NCI-H187 (cell line): ENCODE measurements at regions not wholly inside any gene's neighbourhood (a gene's known extent, or its start where the extent isn't known, plus 50 kb on each side); places are given as distances from the start of the nearest gene placed in this dataset.

ENCODE experiments used
- DNase-seq, 2 experiments: peaks; one replicate each; lab custom pipeline; 2025; lab: John Stamatoyannopoulos, UW

DNA sequence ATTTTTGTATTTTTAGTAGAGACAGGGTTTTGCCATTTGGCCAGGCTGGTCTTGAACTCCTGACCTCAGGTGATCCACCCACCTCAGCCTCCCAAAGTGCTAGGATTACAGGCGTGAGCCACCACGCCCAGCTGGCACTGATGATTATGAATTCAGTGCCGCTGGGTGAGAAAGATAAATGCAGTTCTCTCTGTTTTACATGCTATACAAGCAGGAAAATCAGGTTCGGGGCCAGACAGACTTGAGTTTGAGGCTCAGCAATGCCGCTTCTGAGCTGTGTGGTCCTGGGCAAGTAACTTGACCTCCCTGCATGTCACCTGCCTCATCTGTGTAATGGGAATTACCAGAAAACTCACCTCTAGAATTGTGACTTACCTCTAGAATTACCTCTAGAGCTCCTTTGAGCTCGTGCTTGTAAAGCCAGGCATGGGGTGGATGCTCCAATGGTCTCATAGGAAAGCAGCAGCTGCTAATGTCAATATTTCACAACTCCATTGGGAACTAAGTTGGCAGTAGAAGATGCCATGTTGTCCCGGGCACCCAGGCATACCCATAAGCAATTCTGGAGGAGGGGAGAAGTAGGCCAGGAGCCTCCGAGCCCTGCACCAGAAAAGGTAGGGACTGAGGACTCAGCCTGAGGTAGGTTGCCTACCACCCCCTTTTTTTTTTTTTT is 119.8 kb upstream of the SLC25A33 start:
- DNase-seq: no peak

DNA sequence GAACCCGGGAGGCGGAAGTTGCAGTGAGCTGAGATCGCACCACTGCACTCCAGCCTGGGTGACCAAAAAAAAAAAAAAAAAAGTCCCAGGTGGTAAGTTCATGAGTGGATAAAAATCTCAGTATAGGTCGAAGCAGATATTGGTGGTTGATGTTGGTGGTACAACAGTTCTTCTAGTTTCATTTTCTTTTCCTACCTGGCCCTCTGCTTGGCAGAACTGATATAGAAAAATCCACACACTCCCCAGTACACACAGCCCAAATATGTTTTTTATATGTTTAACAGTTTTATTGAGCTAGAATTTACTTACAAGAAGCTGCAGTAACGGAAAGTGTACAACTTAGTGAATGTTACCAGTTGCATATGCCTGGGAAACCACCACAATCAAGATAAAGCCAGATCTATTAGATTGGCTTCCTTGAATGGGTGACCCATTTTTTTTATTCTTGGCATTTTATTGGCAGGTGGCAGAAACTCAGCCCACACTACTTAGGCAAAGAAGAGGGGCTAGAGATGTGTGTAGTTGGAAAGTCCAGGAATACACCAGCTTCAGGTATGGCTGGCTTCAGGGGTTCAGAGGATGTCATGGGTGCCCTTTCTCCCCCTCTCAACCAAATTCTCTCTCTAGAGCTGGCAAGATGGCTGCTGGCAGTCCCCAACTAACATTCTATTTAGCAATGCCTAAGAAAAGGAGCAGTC is 118.3 kb upstream of the SLC25A33 start:
- DNase-seq: no peak

DNA sequence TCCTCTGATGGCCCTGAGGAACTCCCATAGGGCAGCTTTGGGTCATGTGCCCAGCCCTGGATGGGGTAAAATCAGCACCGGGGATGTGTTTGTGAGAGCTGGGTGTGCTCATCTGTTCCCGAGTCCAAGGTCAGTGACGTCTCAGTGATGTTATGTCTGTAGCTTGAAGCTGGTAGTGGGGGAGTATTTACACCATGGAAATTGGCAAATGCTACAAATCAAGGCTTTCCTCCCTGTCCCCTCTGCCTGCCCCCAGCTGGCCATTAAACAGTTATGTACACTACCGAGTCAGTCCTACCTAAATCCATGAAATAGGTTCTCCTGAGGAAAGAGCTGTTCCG is 117.8 kb upstream of the SLC25A33 start:
- DNase-seq: no peak

DNA sequence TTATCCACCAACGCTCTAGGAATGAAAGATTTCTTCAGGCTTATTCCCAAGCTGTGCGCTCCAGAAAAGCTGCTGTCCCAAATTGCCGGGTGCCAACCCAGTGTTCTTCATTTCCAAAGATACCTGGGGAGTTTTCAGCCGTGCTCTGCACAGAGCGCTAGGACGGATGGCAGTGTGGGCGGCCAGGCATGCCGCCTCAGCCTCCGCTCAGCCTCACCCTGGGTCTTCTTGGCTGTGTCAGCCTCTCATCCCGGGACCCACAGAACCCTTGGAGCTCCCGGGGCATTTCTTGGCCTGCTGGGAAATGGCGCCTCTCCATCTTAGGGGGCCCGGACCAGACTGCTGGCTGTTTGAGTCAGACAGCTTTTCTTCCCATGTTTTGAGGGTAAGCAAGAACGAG is 116.9 kb upstream of the SLC25A33 start:
- DNase-seq: no peak

DNA sequence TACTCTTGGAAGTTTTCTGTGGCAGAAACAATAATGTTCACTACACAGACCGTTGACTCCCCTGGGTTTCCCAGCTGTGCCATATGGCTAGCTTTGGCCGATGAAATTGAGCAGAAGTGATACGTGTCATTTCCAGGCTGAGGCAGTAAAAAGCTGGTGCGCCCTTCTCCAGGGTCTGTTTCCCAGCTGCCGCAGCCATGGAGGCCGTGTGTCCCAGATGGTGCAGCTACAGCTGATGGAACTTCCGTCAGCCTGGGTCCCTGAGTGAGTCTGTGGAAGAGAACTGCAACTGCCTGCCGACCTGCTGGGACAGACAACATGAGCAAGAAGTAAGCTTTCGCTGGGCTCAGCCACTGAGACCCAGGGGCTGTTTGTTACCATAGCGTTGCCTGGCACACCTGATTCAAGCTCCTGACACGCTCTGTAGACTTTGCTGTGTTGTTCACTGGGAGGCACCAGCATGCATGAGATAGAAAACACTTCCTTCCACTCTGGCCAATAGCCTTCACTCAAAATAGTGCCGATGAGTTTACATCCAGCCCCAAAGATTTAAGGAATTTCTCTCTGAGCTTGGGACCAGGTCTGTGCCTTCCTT is 116.3 kb upstream of the SLC25A33 start:
- no peak for DNase-seq

DNA sequence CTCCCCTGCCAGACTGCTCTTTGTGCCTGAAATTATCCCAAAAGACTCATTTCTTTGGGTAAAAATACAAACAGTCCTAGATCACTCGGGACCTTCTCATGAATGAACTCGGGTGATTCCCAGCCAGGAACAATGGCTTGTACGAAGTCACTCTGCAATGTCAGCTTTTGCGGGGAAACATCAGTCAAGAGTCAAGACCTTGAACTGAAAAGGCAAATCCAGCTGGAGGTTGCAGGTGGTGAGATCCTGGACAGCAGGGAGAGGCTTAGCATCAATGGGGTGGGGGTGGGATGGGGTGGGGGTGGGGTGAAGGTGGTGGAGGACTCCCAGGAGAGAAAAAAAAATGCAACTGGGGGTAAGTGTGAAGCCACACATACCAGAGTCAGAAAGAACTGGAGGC is 115.0 kb upstream of the SLC25A33 start:
- no peak for DNase-seq

DNA sequence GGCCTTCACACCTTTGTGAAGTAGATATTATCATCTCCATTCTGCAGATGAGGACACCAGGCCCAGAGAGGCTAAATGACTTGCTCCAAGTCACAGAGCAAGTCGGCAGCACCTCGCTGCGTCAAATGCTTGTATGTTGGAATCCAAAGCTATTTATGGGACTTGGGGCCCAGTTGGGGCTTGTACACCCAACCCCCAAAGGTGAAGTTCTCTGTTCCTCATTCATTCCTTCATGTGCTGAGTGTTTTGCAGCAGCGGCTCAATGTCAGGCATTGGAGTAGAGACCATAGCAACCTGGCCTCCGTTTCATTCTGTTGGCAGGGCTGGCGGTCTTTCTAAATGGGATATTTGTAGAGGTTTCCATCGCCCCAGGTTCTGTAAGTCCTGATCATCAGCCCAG is 113.4 kb upstream of the SLC25A33 start:
- DNase-seq: no peak

DNA sequence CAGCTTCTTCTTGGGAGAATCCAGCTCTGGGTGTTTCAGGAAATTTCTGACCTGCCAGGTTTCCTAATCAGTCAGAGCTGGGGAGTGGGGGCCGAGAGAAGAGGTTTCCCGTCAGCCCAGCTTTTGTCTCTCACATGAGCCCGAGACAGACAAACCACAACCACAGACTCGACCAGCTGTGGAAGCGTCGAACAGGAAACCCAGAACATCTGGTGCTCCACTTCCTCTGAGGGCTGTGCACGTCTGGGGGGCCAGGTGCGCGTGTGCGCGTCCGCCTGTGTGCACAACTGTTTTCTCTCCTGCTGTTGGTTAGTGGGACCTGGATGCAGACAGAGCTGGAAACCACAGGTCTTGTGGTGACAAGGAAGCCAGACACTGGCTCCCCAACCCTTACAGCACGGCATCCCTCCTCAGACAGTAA is 113.0 kb upstream of the SLC25A33 start:
- no peak for DNase-seq

DNA sequence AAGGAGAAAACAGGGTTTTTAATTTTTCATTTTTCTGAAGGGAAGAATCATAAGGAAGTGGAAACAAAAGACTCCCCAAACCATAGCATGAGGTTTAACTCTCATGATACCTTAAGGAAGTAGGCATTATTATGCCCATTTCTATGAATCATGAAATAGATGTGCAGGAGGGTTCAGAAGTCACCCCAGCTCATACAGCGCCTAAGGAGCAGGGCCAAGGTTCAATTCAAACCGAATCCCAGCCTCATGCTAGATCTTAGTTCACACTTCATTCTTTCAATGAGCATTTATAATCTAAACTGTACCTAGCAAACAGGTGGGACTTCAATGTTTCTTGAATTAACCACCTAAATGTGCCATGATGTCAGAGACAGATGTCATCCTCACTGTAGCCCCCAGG is 111.9 kb upstream of the SLC25A33 start:
- DNase-seq: no peak

DNA sequence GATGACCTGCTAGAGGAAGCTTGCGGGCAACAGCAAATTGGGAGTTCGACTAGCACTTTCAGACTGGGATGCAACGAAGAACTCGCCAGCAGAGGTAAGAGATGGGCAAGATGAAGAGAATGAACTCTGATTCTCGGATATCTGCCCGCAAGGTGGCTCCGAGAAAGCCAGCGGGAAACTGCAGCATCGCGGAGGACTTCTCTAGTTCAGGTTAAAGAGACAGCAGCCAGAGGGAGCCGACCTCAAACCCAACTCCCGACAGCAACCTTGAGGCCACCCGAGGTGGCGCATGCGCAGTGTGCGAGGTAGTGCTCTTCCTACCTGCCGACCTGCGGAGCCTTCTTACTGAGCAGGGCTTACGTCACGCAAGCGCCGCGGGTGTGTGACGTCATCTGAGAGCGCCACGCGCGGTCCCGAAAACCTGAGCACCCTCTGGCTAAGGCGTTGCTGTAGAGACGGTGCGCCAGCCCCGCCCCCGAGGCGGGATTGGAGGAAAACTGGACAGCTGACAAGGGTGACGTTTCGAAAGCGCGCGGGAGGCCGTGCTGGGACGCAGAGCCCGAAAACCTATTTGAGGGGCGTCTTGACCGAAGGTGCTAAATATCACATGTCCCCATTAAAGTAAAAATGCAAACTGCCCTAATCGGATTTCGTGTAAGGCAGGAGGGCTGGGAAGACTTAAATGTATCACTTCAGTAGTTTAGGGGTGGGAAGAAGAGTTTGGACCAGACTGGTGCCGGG is 110.5 kb upstream of the SLC25A33 start:
- DNase-seq: peak; percentile 99

DNA sequence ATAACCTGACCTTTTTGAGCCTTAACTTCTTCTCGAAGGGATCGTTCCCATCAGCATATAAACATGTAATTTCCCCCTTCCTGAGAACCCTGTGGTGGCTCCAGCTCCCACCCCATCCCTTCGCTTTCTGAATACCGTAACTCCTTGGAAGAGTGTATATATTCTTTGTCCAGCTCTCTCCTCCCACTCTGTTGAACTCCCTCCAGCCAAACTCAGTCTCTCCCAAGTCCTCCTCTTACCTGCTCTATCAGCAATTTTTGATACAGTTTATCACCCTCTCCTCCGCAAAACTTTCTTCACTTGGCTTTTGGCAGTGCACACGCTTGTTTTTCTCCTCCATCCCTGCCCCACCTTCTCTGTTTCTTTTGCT is 109.9 kb upstream of the SLC25A33 start:
- DNase-seq: no peak

DNA sequence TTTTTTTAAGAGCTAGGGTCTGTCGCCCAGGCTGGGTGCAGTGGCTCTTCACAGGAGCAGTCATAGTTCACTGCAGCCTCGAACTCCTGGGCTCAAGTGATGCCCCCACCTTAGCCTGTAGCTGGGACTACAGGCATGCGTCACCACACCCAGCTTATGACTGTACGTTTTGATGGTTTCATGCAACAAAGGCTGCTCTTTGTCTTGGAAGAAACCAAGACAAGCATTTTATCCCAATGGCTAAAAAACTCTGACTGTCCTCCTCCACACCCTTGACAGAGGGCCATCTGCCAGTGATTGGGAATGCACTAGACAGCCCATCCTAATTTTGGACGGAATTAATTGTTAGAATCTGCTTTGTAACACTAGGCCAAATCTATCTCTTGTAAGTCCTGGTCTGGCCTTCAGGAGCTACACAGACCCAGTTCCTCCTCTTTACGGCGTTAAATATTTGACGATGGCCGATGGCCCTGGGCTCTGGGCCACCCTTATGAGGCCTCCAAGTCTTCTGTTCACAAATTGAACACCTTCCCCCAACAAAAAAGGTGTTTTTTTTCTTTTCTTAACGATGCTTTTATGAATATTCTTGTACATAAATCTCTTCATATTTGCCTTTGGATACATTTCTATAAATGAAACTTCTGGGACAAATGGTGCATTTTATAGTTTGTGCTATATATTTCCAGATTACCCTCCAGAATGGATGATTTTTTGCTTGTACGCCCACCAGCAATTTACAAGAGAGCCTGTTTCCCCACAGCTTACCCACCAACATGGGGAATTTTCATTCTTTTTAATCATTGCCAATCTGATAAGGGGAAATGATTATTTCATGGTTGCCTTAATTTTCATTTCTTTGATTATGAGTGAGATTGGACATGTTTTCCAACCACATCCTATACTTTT is 104.8 kb upstream of the SLC25A33 start:
- no peak for DNase-seq

DNA sequence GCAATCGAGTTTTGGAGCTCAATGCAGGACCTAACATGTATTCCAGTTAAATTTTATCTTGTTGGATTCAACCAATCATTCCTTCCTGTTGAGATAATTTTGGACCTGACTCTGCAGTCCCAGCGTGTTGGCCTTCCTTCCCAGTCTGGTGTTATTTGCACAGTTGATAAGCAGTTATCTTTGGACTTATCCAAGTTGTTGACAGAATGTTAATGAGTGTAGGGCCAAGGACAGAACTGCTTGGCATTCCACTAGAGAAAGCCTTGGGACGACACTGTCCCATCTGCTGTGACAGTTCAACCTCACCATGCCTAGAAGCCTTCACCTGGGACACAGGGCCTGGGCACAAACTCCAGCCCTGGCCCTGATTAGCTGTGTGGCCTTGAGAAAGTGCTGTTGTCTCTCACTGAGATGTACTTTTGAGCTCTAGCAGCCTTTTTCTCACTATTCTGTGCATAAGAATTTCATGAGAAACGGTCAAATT is 104.1 kb upstream of the SLC25A33 start:
- no peak for DNase-seq

DNA sequence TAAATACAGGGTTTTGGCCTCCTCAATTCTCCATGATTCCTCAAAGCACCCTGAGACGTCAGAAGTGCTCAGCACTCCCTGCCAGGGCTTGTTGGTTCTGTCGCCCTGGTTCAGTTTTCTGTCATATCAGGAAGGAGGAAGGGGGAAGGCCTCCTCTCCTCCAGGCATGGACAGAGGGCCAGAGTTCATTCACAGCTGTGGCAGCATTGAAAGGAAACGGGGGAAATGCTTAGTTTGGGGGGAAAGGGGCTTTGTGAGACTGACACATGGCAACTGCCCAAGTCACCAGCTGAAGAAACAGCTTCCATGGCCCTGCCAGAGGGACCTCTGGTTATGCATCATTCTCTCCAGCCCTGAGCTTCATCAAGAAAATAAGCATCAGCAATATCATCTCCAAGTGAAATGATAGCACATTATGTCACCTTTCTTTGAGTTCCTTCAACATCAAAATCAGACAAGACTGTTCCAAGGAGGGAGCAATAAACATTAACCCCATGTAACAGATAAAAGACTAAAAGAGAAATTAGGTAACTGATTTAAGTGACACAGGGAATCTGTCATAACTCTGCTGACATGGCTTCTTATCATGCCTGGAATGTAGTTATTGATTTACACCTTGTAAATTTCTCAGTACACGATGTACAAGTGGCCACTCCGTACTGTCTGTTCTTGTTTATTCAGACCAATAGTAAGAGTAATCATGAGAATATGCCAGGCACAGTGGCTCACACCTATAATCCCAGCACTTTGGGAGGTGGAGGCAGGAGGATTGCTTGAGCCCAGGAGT is 103.2 kb upstream of the SLC25A33 start:
- DNase-seq: no peak

DNA sequence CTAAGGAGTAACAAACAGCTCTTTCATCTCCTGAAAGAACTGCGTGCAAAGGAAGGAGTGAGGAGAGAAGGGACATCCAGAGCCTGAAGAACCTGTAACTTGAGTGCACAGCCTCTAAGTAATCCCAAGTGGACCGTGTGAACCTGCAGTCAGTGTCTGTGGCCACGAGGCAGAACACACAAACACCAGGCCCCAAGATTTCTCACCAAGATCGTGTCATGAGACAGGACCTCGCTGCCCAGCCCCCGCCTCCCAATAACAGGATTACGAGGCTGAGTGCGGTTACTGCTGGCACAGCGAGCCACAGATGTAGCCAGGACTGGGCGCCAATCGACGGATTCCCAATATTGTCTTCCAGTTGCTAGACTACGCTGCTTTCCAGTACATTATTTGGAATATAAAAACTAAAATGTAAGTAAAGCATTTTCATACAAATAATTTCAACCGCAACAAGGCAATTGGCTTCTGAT is 101.3 kb upstream of the SLC25A33 start:
- DNase-seq: no peak

DNA sequence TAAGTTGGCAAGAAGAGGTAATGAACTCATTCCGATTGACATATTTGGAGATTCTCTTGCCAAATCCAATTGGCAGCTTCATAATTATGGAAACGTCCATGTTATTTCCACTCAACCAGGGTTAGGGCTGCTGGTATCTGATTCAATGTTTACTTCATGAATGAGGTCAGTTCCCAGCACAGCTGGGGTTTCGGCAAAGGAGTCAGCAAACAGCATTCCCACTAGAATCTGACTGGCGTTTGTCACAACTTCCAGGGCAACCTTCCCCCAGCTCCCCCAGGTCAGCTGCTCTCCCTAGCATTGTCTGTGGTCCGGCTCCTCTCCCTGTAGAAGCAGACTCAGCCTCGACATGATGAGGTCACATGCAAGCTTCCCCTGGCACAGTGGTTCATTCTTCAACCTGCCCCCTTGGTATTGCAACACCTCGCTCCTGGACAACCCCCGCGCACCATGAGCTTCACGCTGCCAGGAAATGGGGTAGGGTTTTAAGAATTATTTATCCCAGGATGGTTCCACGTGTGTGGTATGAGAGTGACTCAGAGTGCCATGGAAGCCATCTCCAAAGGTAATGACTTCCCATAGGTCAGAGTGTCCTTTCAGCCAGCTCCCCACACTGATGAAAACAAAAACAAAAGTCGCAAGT is 100.7 kb upstream of the SLC25A33 start:
- DNase-seq: no peak

DNA sequence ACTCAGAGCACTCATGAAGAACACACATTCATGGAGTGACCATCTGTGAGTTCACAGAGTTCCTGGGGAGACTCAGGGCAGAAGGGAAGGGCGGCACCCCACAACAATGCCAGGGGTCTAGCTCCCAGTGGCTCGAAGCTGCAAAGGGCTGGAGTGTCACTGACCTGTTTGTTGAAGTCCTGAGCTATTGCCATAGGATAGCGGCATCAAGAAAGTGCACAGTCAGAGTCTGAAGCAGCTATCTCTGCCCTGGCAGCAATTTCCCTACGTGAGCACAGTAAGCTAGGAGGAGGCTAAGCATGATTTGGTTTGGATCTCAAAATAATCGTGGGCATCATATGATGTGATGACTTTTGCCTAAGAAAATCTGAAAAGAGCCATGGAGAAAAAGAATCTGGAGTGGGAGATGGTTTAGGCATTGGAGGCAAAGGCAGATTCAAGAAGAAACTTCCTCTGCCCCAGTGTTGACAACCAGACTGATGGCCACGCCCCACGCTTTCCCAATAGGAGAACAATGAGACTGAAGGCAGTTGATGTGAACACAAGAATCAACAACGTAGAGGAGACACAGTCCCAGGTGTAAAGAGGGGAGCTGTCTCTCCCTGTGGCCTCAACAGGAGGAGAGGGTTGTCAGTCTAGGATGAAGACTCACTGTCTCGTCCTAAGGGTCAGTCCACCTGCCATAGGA is 100.0 kb upstream of the SLC25A33 start:
- DNase-seq: no peak

DNA sequence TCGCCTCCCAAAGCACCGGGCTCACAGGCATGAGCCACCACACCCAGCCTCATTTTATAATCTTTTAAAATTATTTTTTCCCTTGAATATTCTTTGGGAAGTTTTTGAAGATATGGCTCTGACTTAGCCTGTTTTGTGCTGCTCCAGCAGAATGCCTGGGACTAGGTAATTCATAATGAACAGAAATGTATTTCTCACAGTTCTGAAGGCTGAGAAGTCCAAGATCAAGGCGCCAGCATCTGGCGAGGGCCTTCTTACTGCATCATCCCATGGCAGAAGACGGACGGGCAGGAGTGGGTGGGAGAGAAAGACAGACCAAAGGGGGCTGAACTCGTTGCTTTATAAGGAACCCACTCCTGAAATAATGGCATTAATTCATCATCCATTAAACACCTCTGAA is 99.0 kb upstream of the SLC25A33 start:
- no peak for DNase-seq

DNA sequence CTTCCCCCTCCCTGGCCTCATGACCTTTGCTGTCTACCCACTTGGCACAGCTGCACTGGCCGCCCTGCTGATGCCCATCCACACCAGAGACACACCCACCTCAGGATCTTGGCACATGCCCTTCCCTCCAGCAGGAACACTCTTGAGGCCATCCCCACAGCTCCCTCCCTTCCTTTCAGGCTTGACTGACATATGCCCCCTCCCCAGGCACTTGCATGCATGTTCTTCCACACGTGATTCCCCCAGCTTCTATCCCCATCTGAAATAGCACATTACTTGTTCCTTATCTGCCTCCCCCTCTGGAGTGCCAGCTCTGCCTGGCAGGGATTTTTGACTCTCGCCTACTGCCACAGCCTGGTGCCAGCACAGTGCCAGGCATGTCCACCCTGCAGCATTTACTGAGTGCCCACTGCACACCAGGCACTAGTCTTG is 98.5 kb upstream of the SLC25A33 start:
- no peak for DNase-seq
